IPS-15b (cell line): ENCODE measurements at regions not wholly inside any gene's neighbourhood (a gene's known extent, or its start where the extent isn't known, plus 50 kb on each side); places are given as distances from the start of the nearest gene placed in this dataset.

Experiments
- H3K27me3 ChIP-seq: one replicate; pipeline ENCODE4 v1.6.1; 2013; ENCODE audit warnings: low read length; ENCODE audit not compliant: control insufficient read depth, insufficient read depth
- H3K36me3 ChIP-seq: one replicate; pipeline ENCODE4 v1.6.1; 2013; ENCODE audit warnings: low read length; ENCODE audit not compliant: control insufficient read depth, insufficient read depth
- H3K4me1 ChIP-seq: one replicate; pipeline ENCODE4 v1.6.1; 2013; ENCODE audit warnings: mild to moderate bottlenecking, low read length; ENCODE audit not compliant: control insufficient read depth, insufficient read depth
- H3K4me3 ChIP-seq: one replicate; pipeline ENCODE4 v1.5.1; 2013; ENCODE audit warnings: low read depth, low read length
- H3K9ac ChIP-seq: one replicate; pipeline ENCODE4 v1.6.1; 2013; ENCODE audit warnings: low read depth, mild to moderate bottlenecking, low read length
- H3K9me3 ChIP-seq: one replicate; pipeline ENCODE4 v1.6.1; 2013; ENCODE audit warnings: mild to moderate bottlenecking, low read length; ENCODE audit not compliant: control insufficient read depth, insufficient read depth

DNA sequence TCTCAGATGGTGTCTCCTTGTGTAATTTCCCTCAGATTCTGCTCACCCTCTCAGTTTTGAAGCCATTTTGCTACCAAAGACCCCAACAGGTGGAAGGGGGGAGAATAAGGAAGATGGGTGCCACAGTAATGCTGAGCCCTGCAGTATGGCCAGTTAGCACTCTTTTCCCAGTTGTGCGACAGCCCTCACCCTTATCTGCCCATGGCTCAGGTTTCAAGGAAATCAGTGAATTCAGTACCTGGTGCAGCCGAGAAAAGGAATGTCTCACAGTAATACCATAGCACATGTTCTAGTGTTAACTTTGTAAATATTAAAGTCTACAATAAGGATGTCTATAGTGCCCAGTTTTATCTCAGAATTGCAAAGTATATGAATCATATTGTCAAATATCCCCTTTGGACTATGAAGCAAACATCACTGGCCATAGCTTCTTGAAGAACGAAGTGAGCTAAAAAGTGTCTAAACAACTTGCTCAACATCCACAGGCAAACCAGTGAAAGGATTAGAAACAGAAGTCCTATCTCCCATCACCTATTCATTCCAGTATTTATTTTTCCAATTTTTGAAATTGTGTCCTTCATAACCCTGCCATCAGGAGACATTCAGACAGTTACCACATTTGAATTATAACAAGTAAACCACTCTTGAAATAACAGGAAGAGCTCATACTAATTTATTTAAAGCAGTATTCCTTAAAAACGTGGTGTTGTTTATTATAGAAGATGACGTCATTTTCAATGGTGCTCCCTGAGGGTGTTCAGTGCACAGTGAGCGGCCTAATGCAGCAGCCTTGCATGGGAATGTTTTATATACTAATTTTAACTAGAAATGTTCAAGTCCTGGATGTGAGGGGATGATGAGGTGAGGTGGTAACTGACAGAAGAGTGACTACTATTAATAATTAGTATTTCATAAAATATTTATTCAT is 366.2 kb downstream of the TFAP2A start:
- Histone ChIP-seq H3K4me3 (no peak overlapping the region), H3K4me1 (no peaks in the 10 kb centered on the region), H3K36me3 (no peaks in the 10 kb centered on the region), H3K9ac (no peak overlapping the region), H3K9me3 (no peaks in the 10 kb centered on the region), H3K27me3 (no peaks in the 10 kb centered on the region)

DNA sequence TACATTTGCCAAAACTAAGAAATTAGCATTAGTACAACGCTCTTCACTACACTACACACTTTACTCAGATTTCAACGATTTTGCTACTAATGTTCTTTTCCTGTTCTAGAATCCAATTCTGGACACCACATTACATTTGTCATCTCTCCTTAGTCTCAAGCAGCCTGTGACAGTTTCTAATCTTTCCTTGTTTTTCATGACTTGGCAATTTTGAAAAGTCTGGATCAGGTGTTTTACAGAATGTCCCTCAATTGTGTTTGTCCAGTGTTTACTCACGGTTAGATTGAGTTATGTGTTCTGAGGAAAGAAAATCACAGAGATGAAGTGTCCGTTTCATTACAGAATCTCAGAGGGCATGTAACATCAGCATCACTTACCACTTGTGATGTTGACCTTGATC is 372.6 kb downstream of the TFAP2A start:
- no peak overlapping the region for H3K4me3 ChIP-seq
- H3K36me3 ChIP-seq: no peaks in the 10 kb centered on the region
- H3K27me3 ChIP-seq: no peaks in the 10 kb centered on the region
- no peaks in the 10 kb centered on the region for H3K4me1 ChIP-seq
- H3K9ac ChIP-seq: no peak overlapping the region
- H3K9me3 ChIP-seq: no peaks in the 10 kb centered on the region

DNA sequence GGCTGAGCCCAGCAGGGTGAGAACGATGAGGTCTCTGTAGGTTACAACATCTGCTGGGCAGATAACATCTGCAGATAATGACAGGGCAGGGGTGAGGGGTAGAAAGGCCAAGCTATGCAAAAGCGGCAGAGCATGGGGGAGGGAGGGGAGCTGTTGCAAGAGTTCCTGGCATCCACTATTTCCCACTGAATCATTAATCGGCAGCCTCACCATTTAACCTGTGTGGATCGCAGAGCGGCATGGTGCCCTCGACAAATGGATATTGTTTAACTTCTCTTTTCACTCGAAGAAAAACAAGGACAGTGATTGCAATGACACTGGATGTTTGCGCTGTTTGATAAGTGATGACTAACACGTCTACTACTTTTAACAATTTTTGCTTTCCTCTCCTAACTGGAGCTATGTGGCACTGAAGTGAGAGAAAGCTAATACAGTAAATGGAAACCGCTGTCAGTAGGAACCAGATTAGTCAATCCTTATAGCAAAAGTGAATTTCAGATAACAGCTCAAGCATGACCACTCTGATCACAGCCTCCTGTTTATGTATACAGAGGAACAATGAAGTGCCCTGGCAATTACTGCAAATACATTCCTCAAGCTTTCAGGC is 381.5 kb downstream of the TFAP2A start:
- Histone ChIP-seq H3K4me3 (no peak overlapping the region), H3K9me3 (no peaks in the 10 kb centered on the region), H3K4me1 (no peaks in the 10 kb centered on the region), H3K27me3 (no peaks in the 10 kb centered on the region), H3K36me3 (no peaks in the 10 kb centered on the region), H3K9ac (no peak overlapping the region)

DNA sequence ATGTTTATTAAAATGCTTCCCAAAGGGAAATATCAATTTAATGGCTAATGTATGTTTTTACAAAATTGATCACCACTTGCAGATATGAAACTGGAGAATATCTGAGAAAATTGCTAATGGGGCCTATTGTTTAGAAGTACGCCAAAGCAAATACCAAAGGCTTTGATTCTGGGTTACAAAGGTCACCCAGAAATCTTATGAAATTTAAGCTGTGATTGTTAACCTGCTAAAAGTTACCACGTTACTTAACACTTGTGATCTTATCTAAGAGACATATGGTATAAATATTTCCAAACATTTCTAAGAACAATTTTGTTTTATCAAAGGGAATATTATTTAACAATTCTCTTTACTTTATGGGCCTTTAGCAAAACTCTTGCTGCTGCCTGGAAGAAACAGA is 383.3 kb downstream of the TFAP2A start:
- no peak overlapping the region for H3K4me3 ChIP-seq
- H3K27me3 ChIP-seq: no peaks in the 10 kb centered on the region
- H3K9ac ChIP-seq: no peak overlapping the region
- H3K9me3 ChIP-seq: no peaks in the 10 kb centered on the region
- H3K4me1 ChIP-seq: no peaks in the 10 kb centered on the region
- H3K36me3 ChIP-seq: no peaks in the 10 kb centered on the region

DNA sequence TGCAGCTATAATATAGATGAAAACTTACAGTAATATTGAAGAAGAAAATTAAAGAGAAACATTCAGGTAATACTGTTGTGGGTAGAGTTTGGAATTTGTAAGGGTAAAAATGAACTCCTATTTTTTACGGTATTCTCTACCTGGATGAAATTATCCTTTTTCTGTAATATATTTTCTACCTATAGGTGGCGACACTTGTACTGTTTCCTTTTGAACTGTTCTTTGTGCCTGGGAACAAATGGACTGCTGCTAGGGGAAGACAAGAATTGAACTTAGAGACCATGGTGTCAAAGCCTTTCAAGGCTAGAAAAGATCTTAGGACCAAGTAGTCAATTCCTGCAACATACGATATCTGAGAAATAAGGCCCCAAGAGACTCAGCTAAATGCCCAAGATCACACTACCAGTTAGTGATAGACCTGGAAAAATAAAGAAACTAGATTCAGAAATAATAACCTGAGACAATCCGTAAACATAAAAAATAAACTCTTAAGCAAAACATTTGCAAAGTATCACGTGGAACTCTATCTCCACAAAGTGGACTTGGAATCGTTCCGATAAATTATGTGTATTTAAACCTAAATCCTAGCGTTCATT is 383.8 kb downstream of the TFAP2A start:
- Histone ChIP-seq H3K9me3 (no peaks in the 10 kb centered on the region), H3K36me3 (no peaks in the 10 kb centered on the region), H3K9ac (no peak overlapping the region), H3K4me1 (no peaks in the 10 kb centered on the region), H3K27me3 (no peaks in the 10 kb centered on the region), H3K4me3 (no peak overlapping the region)

DNA sequence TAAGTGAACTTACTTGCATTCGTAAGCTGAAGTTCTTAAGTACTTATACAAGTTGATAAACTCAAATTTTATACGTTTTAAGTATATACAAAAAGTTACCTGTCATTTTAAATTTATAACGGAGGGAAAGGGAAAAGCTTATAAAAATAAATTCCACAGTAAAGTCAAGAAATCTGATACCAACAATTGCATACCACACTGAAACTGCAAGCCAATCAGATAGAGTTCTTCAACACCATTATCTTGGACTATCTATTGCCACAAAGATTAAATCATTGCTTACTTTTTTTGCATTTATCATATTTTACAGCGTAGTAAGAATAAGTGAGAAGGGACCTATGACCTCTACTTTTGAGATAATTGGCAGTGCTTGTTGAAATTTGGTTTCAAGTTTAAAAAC is 386.7 kb downstream of the TFAP2A start:
- H3K4me1 ChIP-seq: no peaks in the 10 kb centered on the region
- H3K36me3 ChIP-seq: no peaks in the 10 kb centered on the region
- no peak overlapping the region for H3K4me3 ChIP-seq
- H3K9me3 ChIP-seq: no peaks in the 10 kb centered on the region
- H3K9ac ChIP-seq: no peak overlapping the region
- no peaks in the 10 kb centered on the region for H3K27me3 ChIP-seq

DNA sequence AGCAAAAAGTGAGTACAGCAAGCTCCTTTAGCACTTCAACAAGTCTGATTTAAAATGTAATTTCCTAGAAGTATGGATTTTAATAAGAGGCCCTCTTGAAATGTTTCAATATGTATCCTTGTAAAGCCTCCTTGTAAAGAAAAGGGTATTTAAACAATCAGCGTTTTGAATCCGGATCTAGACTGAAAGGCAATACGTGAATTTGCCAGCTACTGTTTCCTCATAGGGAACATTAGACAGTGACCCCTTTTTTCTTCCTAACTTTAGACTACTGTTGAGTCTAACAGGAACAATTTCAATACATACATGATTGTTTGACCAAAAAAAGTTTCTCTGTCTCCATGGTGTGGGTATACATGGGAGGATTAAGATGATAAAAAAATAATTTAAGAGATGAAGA is 395.0 kb downstream of the TFAP2A start:
- H3K9me3 ChIP-seq: no peaks in the 10 kb centered on the region
- no peak overlapping the region for H3K9ac ChIP-seq
- H3K4me3 ChIP-seq: no peak overlapping the region
- no peaks in the 10 kb centered on the region for H3K4me1 ChIP-seq
- no peaks in the 10 kb centered on the region for H3K27me3 ChIP-seq
- no peaks in the 10 kb centered on the region for H3K36me3 ChIP-seq

DNA sequence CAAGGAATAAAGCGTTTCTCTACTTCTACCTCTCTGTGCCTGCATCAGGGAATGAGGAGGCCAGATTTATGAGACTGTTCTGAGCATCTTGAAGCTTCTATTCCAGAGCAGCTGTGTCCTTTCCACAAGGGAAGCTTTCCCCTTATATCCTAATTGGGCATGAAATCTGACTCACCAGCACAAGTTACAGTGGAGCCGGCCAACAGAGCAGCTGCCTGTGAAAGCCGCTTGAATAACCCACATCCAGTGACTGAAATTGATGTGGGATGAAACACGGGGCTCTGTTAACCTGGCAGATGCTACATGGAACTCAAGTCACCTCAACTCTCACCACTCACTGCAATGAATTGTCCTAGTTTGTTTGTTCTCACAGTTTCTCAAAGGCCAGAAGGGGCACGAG is 400.3 kb downstream of the TFAP2A start:
- Histone ChIP-seq H3K4me3 (no peak overlapping the region), H3K27me3 (no peaks in the 10 kb centered on the region), H3K9me3 (no peaks in the 10 kb centered on the region), H3K4me1 (no peaks in the 10 kb centered on the region), H3K36me3 (no peaks in the 10 kb centered on the region), H3K9ac (no peak overlapping the region)

DNA sequence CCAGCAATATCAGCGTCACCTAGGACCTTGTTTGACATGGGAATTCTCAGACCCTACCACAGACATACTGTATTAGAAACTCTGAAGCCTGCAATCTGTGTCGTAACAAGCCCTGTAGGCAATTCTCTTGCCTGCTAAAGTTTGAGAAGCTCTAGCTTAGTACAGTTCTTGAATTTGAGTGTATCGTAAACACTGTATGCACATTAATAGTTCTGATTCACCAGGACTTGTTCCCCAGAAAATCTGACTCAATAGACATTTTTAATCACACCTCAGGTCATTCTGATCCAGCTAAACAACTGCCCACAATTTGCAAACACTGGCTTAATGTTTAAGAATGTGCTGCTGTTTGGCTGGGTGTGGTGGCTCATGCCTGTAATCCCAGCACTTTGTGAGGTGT is 414.3 kb downstream of the TFAP2A start:
- no peak overlapping the region for H3K9ac ChIP-seq
- H3K36me3 ChIP-seq: no peaks in the 10 kb centered on the region
- no peaks in the 10 kb centered on the region for H3K4me1 ChIP-seq
- H3K4me3 ChIP-seq: no peak overlapping the region
- H3K27me3 ChIP-seq: no peaks in the 10 kb centered on the region
- no peaks in the 10 kb centered on the region for H3K9me3 ChIP-seq

DNA sequence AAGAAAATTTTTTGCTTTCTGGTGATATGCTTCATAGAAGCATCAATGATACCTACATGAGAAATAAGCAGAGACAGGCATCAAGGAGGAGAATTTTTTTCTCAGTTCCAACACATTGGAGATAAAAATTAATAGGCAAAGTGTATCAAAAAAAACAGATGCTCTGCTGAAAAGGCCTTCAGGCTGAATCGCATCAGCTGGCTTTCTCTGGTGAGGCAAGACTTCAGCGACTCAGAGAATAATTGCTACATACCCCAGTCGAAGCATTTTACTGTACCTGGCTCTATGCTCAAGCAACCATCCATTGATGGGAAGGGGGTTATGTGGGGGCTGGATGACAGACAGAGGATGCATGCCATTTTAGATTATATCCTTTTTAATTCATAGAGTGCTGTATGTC is 415.1 kb downstream of the TFAP2A start:
- H3K4me3 ChIP-seq: no peak overlapping the region
- no peaks in the 10 kb centered on the region for H3K36me3 ChIP-seq
- no peaks in the 10 kb centered on the region for H3K9me3 ChIP-seq
- H3K4me1 ChIP-seq: no peaks in the 10 kb centered on the region
- no peak overlapping the region for H3K9ac ChIP-seq
- H3K27me3 ChIP-seq: no peaks in the 10 kb centered on the region

DNA sequence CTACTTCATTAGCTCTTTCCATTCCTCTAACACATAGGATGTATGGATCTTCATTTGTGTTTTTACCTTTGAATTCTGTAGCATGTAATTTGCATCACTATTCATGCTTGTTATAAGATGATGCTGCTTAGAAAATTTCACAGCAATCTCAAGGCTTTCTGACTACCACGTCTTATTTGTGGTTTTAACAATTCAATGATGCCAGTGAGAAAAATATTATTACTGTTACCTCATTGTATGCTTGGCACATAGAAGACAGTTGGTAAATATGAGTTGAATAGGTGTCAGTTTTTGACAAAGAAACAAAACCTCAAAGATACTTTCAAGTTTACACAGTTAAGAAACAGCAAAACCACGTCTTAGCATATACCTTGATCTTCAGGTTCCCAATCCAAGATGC is 428.6 kb downstream of the TFAP2A start:
- H3K4me3 ChIP-seq: no peak overlapping the region
- H3K4me1 ChIP-seq: no peaks in the 10 kb centered on the region
- H3K36me3 ChIP-seq: no peaks in the 10 kb centered on the region
- H3K27me3 ChIP-seq: no peaks in the 10 kb centered on the region
- H3K9ac ChIP-seq: no peak overlapping the region
- H3K9me3 ChIP-seq: no peaks in the 10 kb centered on the region

DNA sequence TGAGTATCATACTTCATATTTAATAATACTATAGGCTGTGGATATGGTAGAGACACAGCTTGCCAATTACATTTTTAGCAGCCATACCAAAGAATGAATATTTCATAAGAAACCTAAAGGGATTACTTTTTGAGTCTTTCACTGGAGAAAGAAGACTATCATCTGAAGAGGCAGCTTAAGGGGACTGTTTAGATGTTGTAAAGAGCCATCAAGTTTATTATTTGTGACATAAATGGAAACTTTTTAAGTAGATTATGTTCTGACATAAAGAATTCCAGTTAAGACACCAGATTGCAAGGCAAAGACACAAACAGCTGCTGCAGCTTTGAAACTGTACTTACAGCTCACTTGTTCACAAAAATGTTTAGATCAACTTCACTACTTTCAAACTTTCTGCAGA is 429.4 kb downstream of the TFAP2A start:
- Histone ChIP-seq H3K9ac (no peak overlapping the region), H3K27me3 (no peaks in the 10 kb centered on the region), H3K4me1 (no peaks in the 10 kb centered on the region), H3K9me3 (no peaks in the 10 kb centered on the region), H3K36me3 (no peaks in the 10 kb centered on the region), H3K4me3 (no peak overlapping the region)
